ENCODE measurements at regions not wholly inside any gene's neighbourhood (a gene's known extent, or its start where the extent isn't known, plus 50 kb on each side); places are given as distances from the start of the nearest gene placed in this dataset.

- H3K4me1 ChIP-seq (ENCODE audit: control insufficient read depth in 1 of 2, insufficient read depth in 2 of 2, low read length in 2 of 2), result peaks cover 40 to 48% of the 10 kb centered on the region in 2 experiments
- no TSS peak for BruUV-seq (replicated peaks)
- CTCF ChIA-PET, result no interaction called here
Observed at GRCh38 chr15:70491641-70492040, 271.7 kb downstream of the UACA start.

More at GRCh38 chr15:70491641-70492040, 271.7 kb downstream of the UACA start:
- H4K20me1 ChIP-seq (ENCODE audit: insufficient read depth), result no peaks in the 10 kb centered on the region
- no peaks in the 10 kb centered on the region for H3K9me2 ChIP-seq (ENCODE audit: insufficient read depth)
- no peak for DNase-seq (ENCODE audit: low read depth, low spot score)
- intact Hi-C loops (cut with micrococcal nuclease), result no loop called here
- TF ChIP-seq ATF3 (IDR thresholded peaks at IDR 0.05) (no peak), CTCF (IDR thresholded peaks at IDR 0.05 in 2 of 3, conservative IDR thresholded peaks at IDR 0.05 in 1 of 3; ENCODE audit: borderline replicate concordance in 1 of 3, insufficient read depth in 1 of 3, low read depth in 2 of 3, low read length in 2 of 3) (no peak), CBX3 (IDR thresholded peaks at IDR 0.05; ENCODE audit: low read depth) (no peak), SP1 (IDR thresholded peaks at IDR 0.05; ENCODE audit: low read depth) (no peak), ZBTB33 (IDR thresholded peaks at IDR 0.05; ENCODE audit: extremely low read depth, insufficient replicate concordance, low read length) (no peak), EZH2phosphoT487 (IDR thresholded peaks at IDR 0.05; ENCODE audit: borderline replicate concordance) (no peak), ELF1 (IDR thresholded peaks at IDR 0.05; ENCODE audit: borderline replicate concordance, low read depth) (no peak), TCF7L2 (IDR thresholded peaks at IDR 0.05; ENCODE audit: borderline replicate concordance, extremely low read depth, insufficient read depth, insufficient read length) (no peak), YY1 (IDR thresholded peaks at IDR 0.05; ENCODE audit: extremely low read depth, insufficient replicate concordance, low read depth, low read length) (no peak), ZFX (IDR thresholded peaks at IDR 0.05) (no peak), EZH2 (IDR thresholded peaks at IDR 0.05) (no peak)
- no peak overlapping the region for H3K27ac ChIP-seq (ENCODE audit: low read depth, low read length)
- ChIA-PET RAD21 (ENCODE audit: low non-redundant PET in 1 of 2, low total read pairs in 2 of 2, uncharacterized antibody in 2 of 2, unreplicated experiment in 2 of 2) (no interaction called here), POLR2A (no interaction called here)
- H3K79me2 ChIP-seq (ENCODE audit: insufficient read depth, low read length), result no peaks in the 10 kb centered on the region
- peaks cover 4% of the 10 kb centered on the region; the same call in 1 of the 2 replicates for H3K27me3 ChIP-seq (ENCODE audit: insufficient read depth, low read length)
- H3K4me2 ChIP-seq (ENCODE audit: low read length), result peak overlapping the region; percentile 66; the same call in 1 of the 2 replicates
- H3K36me3 ChIP-seq (ENCODE audit: control insufficient read depth in 1 of 2, insufficient read depth in 2 of 2, low read length in 2 of 2), result no peaks in the 10 kb centered on the region
- ATAC-seq, result no peak
- H3K9me3 ChIP-seq (ENCODE audit: control insufficient read depth in 1 of 2, insufficient read depth in 1 of 2, low read depth in 1 of 2, low read length in 2 of 2), result no peaks in the 10 kb centered on the region
- H2AFZ ChIP-seq (ENCODE audit: low read depth, low read length, poor library complexity, severe bottlenecking), result no peak overlapping the region
- H3K9ac ChIP-seq (ENCODE audit: low read length), result no peak overlapping the region
- H3K4me3 ChIP-seq (replicated peaks in 1 of 2; ENCODE audit: low read depth in 1 of 2, low read length in 2 of 2), result no peak overlapping the region
